Karpas-422 (cell line): ENCODE measurements at regions not wholly inside any gene's neighbourhood (a gene's known extent, or its start where the extent isn't known, plus 50 kb on each side); places are given as distances from the start of the nearest gene placed in this dataset.

Experiments used
- DNase-seq: peaks from one replicate; pipeline ENCODE4 v3.0.0-alpha.2; 2015
- H2AFZ ChIP-seq: fragments of 200-600 bp; sonication (generic); 2 replicates; pipeline ENCODE4 v1.6.1; 2014; ENCODE audit warnings: antibody characterized with exemption, low read length, mixed read lengths
- H3K27ac ChIP-seq: fragments of 200-600 bp; sonication (generic); 2 replicates; pipeline ENCODE4 v1.5.1; 2014; ENCODE audit warnings: mild to moderate bottlenecking, low read length, moderate library complexity
- H3K27me3 ChIP-seq: fragments of 200-600 bp; sonication (generic); 2 replicates; pipeline ENCODE4 v1.6.1; 2014; ENCODE audit warnings: low read length, mixed read lengths
- H3K36me3 ChIP-seq: fragments of 200-600 bp; sonication (generic); 2 replicates; pipeline ENCODE4 v1.6.1; 2014; ENCODE audit warnings: low read length, mixed read lengths; ENCODE audit not compliant: insufficient read depth
- H3K4me1 ChIP-seq: fragments of 200-600 bp; sonication (generic); 2 replicates; pipeline ENCODE4 v1.6.1; 2014; ENCODE audit warnings: mild to moderate bottlenecking, low read length, mixed read lengths
- H3K4me2 ChIP-seq: fragments of 200-600 bp; sonication (generic); 2 replicates; pipeline ENCODE4 v1.6.1; 2014; ENCODE audit warnings: low read length, low read depth, mild to moderate bottlenecking; ENCODE audit not compliant: poor library complexity, severe bottlenecking
- H3K4me3 ChIP-seq: fragments of 200-600 bp; sonication (generic); 2 replicates; pipeline ENCODE4 v1.5.1; 2014; ENCODE audit warnings: mild to moderate bottlenecking, antibody characterized with exemption, low read length, mixed read lengths
- H3K79me2 ChIP-seq: fragments of 200-600 bp; sonication (generic); 2 replicates; pipeline ENCODE4 v1.6.1; 2014; ENCODE audit warnings: mild to moderate bottlenecking, low read length, mixed read lengths
- H3K9ac ChIP-seq: fragments of 200-600 bp; sonication (generic); 2 replicates; pipeline ENCODE4 v1.6.0; 2014; ENCODE audit warnings: low read length
- H3K9me2 ChIP-seq: fragments of 200-600 bp; sonication (generic), shearing (Covaris generic); replicated peaks from 2 replicates; pipeline ENCODE4 v1.6.0; 2014; ENCODE audit warnings: mild to moderate bottlenecking, low read length, moderate library complexity; ENCODE audit not compliant: insufficient read depth
- H3K9me3 ChIP-seq: fragments of 300-700, 200-600 bp; sonication (generic); 2 replicates; pipeline ENCODE4 v1.6.1; 2014; ENCODE audit warnings: low read length, mixed read lengths
- H4K20me1 ChIP-seq: fragments of 200-600 bp; sonication (generic); 2 replicates; pipeline ENCODE4 v1.6.1; 2014; ENCODE audit warnings: mild to moderate bottlenecking, antibody characterized with exemption, low read length, low read depth; ENCODE audit not compliant: insufficient read depth

- H3K27me3 ChIP-seq = no peaks in the 10 kb centered on the region
- no peak overlapping the region for H2AFZ ChIP-seq
- H3K9me2 ChIP-seq = no peaks in the 10 kb centered on the region
- H4K20me1 ChIP-seq = no peaks in the 10 kb centered on the region
- H3K4me1 ChIP-seq = no peaks in the 10 kb centered on the region
- no peak overlapping the region for H3K27ac ChIP-seq
- peak; percentile 9 for DNase-seq
- H3K4me2 ChIP-seq = no peak overlapping the region
- H3K79me2 ChIP-seq = no peaks in the 10 kb centered on the region
- H3K36me3 ChIP-seq = no peaks in the 10 kb centered on the region
- H3K9ac ChIP-seq = no peak overlapping the region
- H3K9me3 ChIP-seq = no peaks in the 10 kb centered on the region; the same call in 1 of the 2 replicates
- no peak overlapping the region for H3K4me3 ChIP-seq
Observed at GRCh38 chr2:186325827-186326535, 160.1 kb upstream of the ZC3H15 start.

DNA sequence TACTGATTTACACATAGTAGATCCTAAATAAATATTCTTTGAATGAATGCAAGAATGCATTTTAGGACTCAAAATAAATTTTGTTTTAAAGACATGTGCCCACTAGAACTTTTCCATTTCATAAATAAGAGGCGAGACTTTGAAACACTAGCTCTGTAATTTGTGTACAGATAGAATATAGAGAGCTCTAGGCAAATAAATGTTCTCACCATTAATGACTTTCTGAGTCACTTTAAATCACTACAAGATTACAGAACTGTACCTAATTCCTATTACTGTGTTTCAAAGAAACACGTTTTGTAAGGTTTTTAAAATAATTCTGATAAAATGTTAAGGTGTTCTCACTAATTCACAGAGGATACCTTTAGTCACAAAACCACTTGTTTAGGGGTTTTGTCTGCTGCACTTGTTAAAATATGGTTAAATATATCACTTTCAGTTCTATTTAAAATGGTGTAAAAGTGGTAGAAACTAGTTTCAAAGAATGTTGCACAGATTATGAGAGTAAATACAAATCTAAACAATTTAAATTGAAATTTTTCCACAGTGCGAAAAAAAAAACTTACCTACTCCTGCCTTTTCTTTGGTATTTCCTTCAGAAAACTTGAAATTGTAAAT is 158.7 kb upstream of the ZC3H15 start:
- no peaks in the 10 kb centered on the region for H3K4me1 ChIP-seq
- no peak overlapping the region for H3K9ac ChIP-seq
- H3K4me2 ChIP-seq = no peak overlapping the region
- no peaks in the 10 kb centered on the region for H3K36me3 ChIP-seq
- no peak overlapping the region for H2AFZ ChIP-seq
- H4K20me1 ChIP-seq = no peaks in the 10 kb centered on the region
- H3K27me3 ChIP-seq = no peaks in the 10 kb centered on the region
- H3K9me2 ChIP-seq = no peaks in the 10 kb centered on the region
- DNase-seq = no peak
- no peak overlapping the region for H3K4me3 ChIP-seq
- H3K27ac ChIP-seq = no peak overlapping the region
- H3K9me3 ChIP-seq = no peaks in the 10 kb centered on the region; the same call in 1 of the 2 replicates
- H3K79me2 ChIP-seq = no peaks in the 10 kb centered on the region

- Histone ChIP-seq H3K27me3 (no peaks in the 10 kb centered on the region), H4K20me1 (no peaks in the 10 kb centered on the region), H3K36me3 (no peaks in the 10 kb centered on the region), H2AFZ (no peak overlapping the region), H3K9ac (no peak overlapping the region), H3K9me2 (no peaks in the 10 kb centered on the region), H3K4me2 (no peak overlapping the region), H3K4me1 (no peaks in the 10 kb centered on the region), H3K9me3 (no peaks in the 10 kb centered on the region; the same call in 1 of the 2 replicates), H3K4me3 (no peak overlapping the region), H3K79me2 (no peaks in the 10 kb centered on the region), H3K27ac (no peak overlapping the region)
- no peak for DNase-seq
Observed at GRCh38 chr2:186328838-186329237, 157.2 kb upstream of the ZC3H15 start.

- no peak for DNase-seq
- no peak overlapping the region for H3K27ac ChIP-seq
Observed at GRCh38 chr2:186330050-186330449, 156.0 kb upstream of the ZC3H15 start.

DNA sequence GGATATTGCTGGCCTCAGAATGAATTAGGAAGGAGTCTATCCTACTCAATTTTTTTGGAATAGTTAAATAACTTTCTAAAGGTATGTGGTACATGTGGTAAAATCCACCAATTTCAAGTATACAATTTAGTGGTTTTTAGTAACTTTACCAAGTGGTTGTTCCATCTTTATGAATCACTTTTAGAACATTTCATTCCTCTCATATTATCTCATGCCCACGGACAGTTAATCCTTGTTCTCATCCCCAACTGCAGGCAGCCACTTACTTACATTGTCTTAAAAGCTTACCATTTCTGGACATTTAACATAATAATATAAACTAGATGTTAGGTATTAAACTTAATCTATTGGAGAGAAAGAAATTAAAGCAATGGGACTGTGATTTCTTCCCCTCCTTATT is 146.3 kb upstream of the ZC3H15 start:
- Histone ChIP-seq H3K9me2 (no peaks in the 10 kb centered on the region), H3K9me3 (no peaks in the 10 kb centered on the region; the same call in 1 of the 2 replicates), H3K4me2 (no peak overlapping the region), H3K79me2 (no peaks in the 10 kb centered on the region), H3K9ac (no peak overlapping the region), H3K4me3 (no peak overlapping the region), H3K4me1 (no peaks in the 10 kb centered on the region), H3K36me3 (no peaks in the 10 kb centered on the region), H2AFZ (no peak overlapping the region), H4K20me1 (no peaks in the 10 kb centered on the region), H3K27me3 (no peaks in the 10 kb centered on the region), H3K27ac (no peak overlapping the region)
- no peak for DNase-seq

More at GRCh38 chr2:186330050-186330449, 156.0 kb upstream of the ZC3H15 start:
- no peaks in the 10 kb centered on the region for H4K20me1 ChIP-seq
- H3K4me1 ChIP-seq = no peaks in the 10 kb centered on the region
- H3K4me3 ChIP-seq = no peak overlapping the region
- H3K4me2 ChIP-seq = no peak overlapping the region
- H3K9me2 ChIP-seq = no peaks in the 10 kb centered on the region
- no peak overlapping the region for H3K9ac ChIP-seq
- H3K36me3 ChIP-seq = no peaks in the 10 kb centered on the region
- H2AFZ ChIP-seq = no peak overlapping the region
- H3K9me3 ChIP-seq = no peaks in the 10 kb centered on the region; the same call in 1 of the 2 replicates
- H3K79me2 ChIP-seq = no peaks in the 10 kb centered on the region
- H3K27me3 ChIP-seq = no peaks in the 10 kb centered on the region

DNA sequence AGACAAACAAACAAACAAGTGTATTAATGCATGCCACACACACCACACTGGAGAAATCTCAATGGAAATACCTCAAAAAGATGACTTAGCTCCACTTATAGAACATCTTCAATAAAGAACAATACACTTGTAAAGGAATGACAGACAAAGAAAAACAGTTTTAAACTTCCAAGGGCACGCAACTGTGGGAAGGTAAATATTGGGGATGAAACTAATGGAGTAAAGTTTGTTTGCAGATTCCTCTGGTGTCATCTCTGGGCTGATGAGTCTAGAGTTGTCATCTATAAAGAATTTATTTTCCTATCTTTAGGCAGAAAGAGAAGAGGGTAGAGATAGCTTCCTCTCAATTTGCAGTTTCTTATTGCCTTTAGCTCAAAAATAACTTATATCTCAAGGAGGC is 144.0 kb upstream of the ZC3H15 start:
- Histone ChIP-seq H3K4me1 (no peaks in the 10 kb centered on the region), H3K9me3 (no peaks in the 10 kb centered on the region; the same call in 1 of the 2 replicates), H3K9me2 (no peaks in the 10 kb centered on the region), H3K79me2 (no peaks in the 10 kb centered on the region), H3K4me3 (no peak overlapping the region), H4K20me1 (no peaks in the 10 kb centered on the region), H3K36me3 (no peaks in the 10 kb centered on the region), H3K27ac (no peak overlapping the region), H3K27me3 (no peaks in the 10 kb centered on the region), H3K9ac (no peak overlapping the region), H2AFZ (no peak overlapping the region), H3K4me2 (no peak overlapping the region)
- DNase-seq = no peak

DNA sequence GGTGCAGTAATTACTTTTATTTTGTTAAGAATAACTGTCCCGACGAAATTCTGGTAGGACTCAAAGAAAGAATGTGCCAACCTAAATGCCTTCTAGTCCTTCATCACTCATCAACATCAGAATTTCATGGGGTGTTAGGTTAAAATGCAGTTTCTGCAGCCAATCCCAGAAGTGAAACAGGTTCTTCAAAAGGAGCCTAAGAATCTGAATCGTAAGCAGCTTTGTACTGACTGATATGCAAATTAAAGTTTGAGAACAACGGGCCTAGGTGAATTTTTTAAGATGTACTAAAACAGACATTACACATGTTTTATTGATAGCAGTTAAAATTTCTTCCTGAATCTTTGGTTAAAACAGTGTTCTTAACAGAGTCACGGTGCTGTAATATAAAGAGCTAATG is 140.3 kb upstream of the ZC3H15 start:
- no peak overlapping the region for H2AFZ ChIP-seq
- no peak overlapping the region for H3K9ac ChIP-seq
- peaks cover 4% of the 10 kb centered on the region for H3K9me3 ChIP-seq

GRCh38 chr2:186346216-186346615 is 139.8 kb upstream of the ZC3H15 start:
- Histone ChIP-seq H3K9ac (no peak overlapping the region), H2AFZ (no peak overlapping the region), H3K4me2 (no peak overlapping the region), H3K4me1 (no peaks in the 10 kb centered on the region), H3K27me3 (no peaks in the 10 kb centered on the region), H3K79me2 (no peaks in the 10 kb centered on the region), H3K9me3 (peaks cover 4% of the 10 kb centered on the region; the same call in 1 of the 2 replicates), H3K36me3 (no peaks in the 10 kb centered on the region), H3K9me2 (no peaks in the 10 kb centered on the region), H4K20me1 (no peaks in the 10 kb centered on the region), H3K27ac (no peak overlapping the region), H3K4me3 (no peak overlapping the region)
- no peak for DNase-seq

More for the DNA sequence above, 140.3 kb upstream of the ZC3H15 start:
- Histone ChIP-seq H3K27me3 (no peaks in the 10 kb centered on the region), H4K20me1 (no peaks in the 10 kb centered on the region), H3K36me3 (no peaks in the 10 kb centered on the region), H3K27ac (no peak overlapping the region), H3K4me3 (no peak overlapping the region), H3K4me1 (no peaks in the 10 kb centered on the region), H3K9me2 (no peaks in the 10 kb centered on the region), H3K4me2 (no peak overlapping the region), H3K79me2 (no peaks in the 10 kb centered on the region)
- no peak for DNase-seq
